Naive thymus-derived CD4-positive, alpha-beta T cell (primary cell): ENCODE measurements at regions not wholly inside any gene's neighbourhood (a gene's known extent, or its start where the extent isn't known, plus 50 kb on each side); places are given as distances from the start of the nearest gene placed in this dataset.

ENCODE experiments used
- ATAC-seq: fragments of 150-1000 bp; cut with Tn5 transposase; 2 replicates; pipeline ENCODE4 v1.10.0; 2021; ENCODE audit warnings: mild to moderate bottlenecking, moderate library complexity
- CTCF ChIA-PET: fragments of 350-600 bp; sonication (Branson Sonifier 250); formaldehyde crosslinking; loops from one replicate; lab custom pipeline; 2021; ENCODE audit warnings: antibody characterized with exemption; lab: Charles Lee
- POLR2A ChIA-PET: fragments of 350-600 bp; sonication (Branson Sonifier 250); formaldehyde crosslinking; loops from one replicate; lab custom pipeline; 2021; ENCODE audit warnings: antibody characterized with exemption, inconsistent platforms; lab: Charles Lee
- DNase-seq, 9 donors: peaks; one replicate each; pipeline versions ENCODE4 v3.0.0 to v3.0.0-alpha.2; 2020 to 2022; ENCODE audit warnings: mixed read lengths in 1 of 9
- H3K27ac ChIP-seq: one replicate; pipeline ENCODE4 v1.7.0; 2013; ENCODE audit warnings: mild to moderate bottlenecking, low read depth, low read length, moderate library complexity
- H3K27me3 ChIP-seq, 2 donors: one replicate each; pipeline ENCODE4 v1.7.0; 2013; ENCODE audit warnings: low read length in 2 of 2, mild to moderate bottlenecking in 2 of 2, moderate library complexity in 2 of 2; ENCODE audit not compliant: control insufficient read depth in 2 of 2, insufficient read depth in 2 of 2
- H3K36me3 ChIP-seq, 3 experiments: 1 replicate in 2 of 3; 2 replicates in 1 of 3; pipeline ENCODE4 v1.7.0; 2013; ENCODE audit warnings: low read length in 3 of 3, mild to moderate bottlenecking in 3 of 3, moderate library complexity in 1 of 3; ENCODE audit not compliant: insufficient read depth in 3 of 3, control insufficient read depth in 2 of 3
- H3K4me1 ChIP-seq, 2 donors: one replicate each; pipeline ENCODE4 v1.7.0; 2013; ENCODE audit warnings: low read length in 2 of 2, mild to moderate bottlenecking in 2 of 2, moderate library complexity in 1 of 2; ENCODE audit not compliant: control insufficient read depth in 2 of 2, insufficient read depth in 2 of 2
- H3K4me3 ChIP-seq: 2 replicates; pipeline ENCODE4 v1.7.0; 2013; ENCODE audit warnings: mild to moderate bottlenecking, low read length
- H3K9me3 ChIP-seq, 3 experiments: 1 replicate in 2 of 3; 2 replicates in 1 of 3; pipeline ENCODE4 v1.7.0; 2013; ENCODE audit warnings: low read length in 3 of 3; ENCODE audit not compliant: control insufficient read depth in 2 of 3
- H3K27ac Mint-ChIP-seq, 9 donors: one replicate each; pipeline ENCODE4 v1.8.0; 2020 to 2022; ENCODE audit warnings: mixed read lengths in 9 of 9, mild to moderate bottlenecking in 8 of 9, moderate library complexity in 5 of 9, inconsistent platforms in 2 of 9
- H3K27me3 Mint-ChIP-seq, 5 donors: one replicate each; pipeline ENCODE4 v1.8.0; 2021 to 2022; ENCODE audit warnings: mixed read lengths in 5 of 5, mild to moderate bottlenecking in 1 of 5
- H3K36me3 Mint-ChIP-seq, 5 donors: one replicate each; pipeline ENCODE4 v1.8.0; 2020 to 2022; ENCODE audit warnings: mixed read lengths in 5 of 5, mild to moderate bottlenecking in 3 of 5, inconsistent platforms in 1 of 5
- H3K4me1 Mint-ChIP-seq, 7 donors: one replicate each; pipeline ENCODE4 v1.8.0; 2020 to 2022; ENCODE audit warnings: mixed read lengths in 7 of 7, mild to moderate bottlenecking in 3 of 7, inconsistent platforms in 1 of 7
- H3K4me3 Mint-ChIP-seq, 10 donors: one replicate each; pipeline ENCODE4 v1.8.0; 2020 to 2022; ENCODE audit warnings: mild to moderate bottlenecking in 10 of 10, mixed read lengths in 10 of 10, moderate library complexity in 6 of 10, inconsistent platforms in 2 of 10
- H3K9me3 Mint-ChIP-seq, 11 donors: one replicate each; pipeline ENCODE4 v1.8.0; 2020 to 2022; ENCODE audit warnings: mixed read lengths in 11 of 11, mild to moderate bottlenecking in 4 of 11, inconsistent platforms in 1 of 11, moderate library complexity in 1 of 11
- intact Hi-C, 2 donors: fragments of 100-400 bp; cut with micrococcal nuclease; formaldehyde crosslinking; loops; one replicate each; pipeline ENCODE4 v1.15.1; 2023

DNA sequence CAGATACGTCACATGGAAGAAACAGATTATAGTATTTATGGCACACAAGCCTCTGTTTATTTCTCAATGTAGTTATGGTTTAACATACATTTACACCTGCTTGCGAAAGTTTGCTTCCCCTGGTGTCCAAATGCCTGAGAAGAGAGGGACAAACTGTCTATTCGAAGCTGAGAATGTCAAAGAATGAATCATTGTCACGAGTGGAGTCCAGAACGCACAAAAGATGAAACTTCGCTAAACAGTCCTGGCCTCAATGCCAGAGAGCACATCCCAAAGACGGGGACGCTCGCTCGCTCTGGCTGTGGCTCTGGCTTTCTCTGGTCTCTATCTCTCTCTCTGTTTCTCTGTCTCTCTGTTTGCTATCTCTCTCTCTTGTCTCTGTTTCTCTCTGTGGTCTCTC, 298.8 kb downstream of the FOXL1 start:
- POLR2A ChIA-PET = no interaction called here
- Mint-ChIP-seq H3K27ac (no peak overlapping the region), H3K9me3 (peaks cover 0 to 16% (median 3%) of the 10 kb centered on the region in 11 donors), H3K27me3 (peaks cover 31 to 81% (median 52%) of the 10 kb centered on the region in 5 donors), H3K36me3 (peaks cover 0 to 14% (median 0%) of the 10 kb centered on the region in 5 donors), H3K4me3 (no peak overlapping the region), H3K4me1 (peaks cover 0 to 3% (median 0%) of the 10 kb centered on the region in 7 donors)
- Histone ChIP-seq H3K27me3 (no peaks in the 10 kb centered on the region), H3K27ac (no peak overlapping the region), H3K9me3 (no peaks in the 10 kb centered on the region), H3K4me3 (no peak overlapping the region), H3K4me1 (no peaks in the 10 kb centered on the region), H3K36me3 (no peaks in the 10 kb centered on the region)
- ATAC-seq = no peak
- intact Hi-C loops = no loop called here
- CTCF ChIA-PET = no interaction called here
- no peak for DNase-seq

DNA sequence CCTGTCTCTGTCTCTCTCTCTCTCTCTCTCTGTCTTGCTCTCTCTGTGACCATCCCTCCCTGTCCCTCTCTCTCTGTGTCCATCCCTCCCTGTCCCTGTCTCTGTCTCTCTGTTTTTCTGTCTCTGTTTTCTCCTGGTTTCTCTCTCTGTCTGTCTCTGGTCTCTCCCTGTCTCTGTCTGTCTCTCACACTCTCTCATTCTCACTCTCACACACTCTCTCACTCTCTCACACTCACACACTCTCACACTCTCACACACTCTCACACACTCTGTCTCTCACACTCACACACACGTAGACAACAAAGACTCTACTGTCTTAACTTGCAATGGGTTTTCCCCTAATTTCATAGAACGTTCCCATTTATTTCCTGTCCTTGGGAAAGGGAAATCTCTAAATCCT, 299.5 kb downstream of the FOXL1 start:
- Histone ChIP-seq H3K4me1 (no peaks in the 10 kb centered on the region), H3K4me3 (no peak overlapping the region), H3K27me3 (no peaks in the 10 kb centered on the region), H3K27ac (no peak overlapping the region), H3K9me3 (no peaks in the 10 kb centered on the region), H3K36me3 (no peaks in the 10 kb centered on the region)
- Mint-ChIP-seq H3K36me3 (peaks cover 0 to 14% (median 0%) of the 10 kb centered on the region in 5 donors), H3K9me3 (peaks cover 0 to 16% (median 3%) of the 10 kb centered on the region in 11 donors), H3K27ac (no peak overlapping the region), H3K4me3 (no peak overlapping the region), H3K27me3 (peaks cover 31 to 83% (median 57%) of the 10 kb centered on the region in 5 donors), H3K4me1 (peaks cover 0 to 3% (median 0%) of the 10 kb centered on the region in 7 donors)
- CTCF ChIA-PET = no interaction called here
- intact Hi-C loops = no loop called here
- ATAC-seq (no peak), DNase-seq (no peak)
- POLR2A ChIA-PET = no interaction called here

DNA sequence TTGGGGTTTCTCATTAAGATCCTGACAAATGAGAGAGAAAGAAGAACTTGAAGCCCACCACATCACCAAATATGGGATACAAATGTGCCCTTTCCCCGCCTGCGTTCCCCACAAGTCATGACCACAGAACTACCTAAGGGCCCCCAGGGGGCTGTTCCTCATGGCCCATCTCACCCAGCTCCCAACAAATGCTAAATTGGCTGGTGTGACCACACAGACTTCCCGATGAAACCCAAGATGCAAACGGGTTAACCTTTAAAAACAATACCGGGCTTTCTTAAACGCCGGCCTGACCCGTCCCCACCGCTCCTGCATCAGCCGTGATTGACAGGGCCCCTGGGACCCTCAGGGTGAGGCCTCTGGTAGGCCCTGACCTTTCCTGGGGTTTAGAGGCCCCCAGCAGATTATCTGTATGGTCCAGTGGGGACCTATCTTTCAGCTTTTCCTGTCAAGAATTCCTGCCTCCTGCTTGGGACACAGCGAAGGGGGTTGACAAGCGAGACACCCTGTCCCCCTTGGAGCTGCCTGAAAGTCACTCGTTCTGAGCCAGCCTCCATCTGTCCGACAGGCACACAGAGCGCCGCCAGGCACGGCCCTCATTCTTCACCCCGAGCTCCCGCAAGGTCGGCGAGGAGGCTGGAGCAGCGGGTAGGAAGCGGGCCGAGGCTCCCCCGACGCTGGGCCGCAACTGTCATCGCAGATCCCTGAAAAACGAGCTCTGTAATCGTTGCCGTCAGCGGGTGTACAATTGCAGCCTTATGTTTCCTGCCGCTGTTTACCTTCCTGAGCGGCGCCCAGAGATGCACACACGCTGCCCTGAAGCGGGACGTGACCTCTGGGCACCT, 300.1 kb downstream of the FOXL1 start:
- Histone ChIP-seq H3K9me3 (no peaks in the 10 kb centered on the region), H3K27me3 (no peaks in the 10 kb centered on the region), H3K4me1 (no peaks in the 10 kb centered on the region), H3K27ac (no peak overlapping the region), H3K4me3 (no peak overlapping the region), H3K36me3 (no peaks in the 10 kb centered on the region)
- Mint-ChIP-seq H3K27me3 (peaks cover 31 to 83% (median 57%) of the 10 kb centered on the region in 5 donors), H3K36me3 (peaks cover 0 to 14% (median 0%) of the 10 kb centered on the region in 5 donors), H3K9me3 (peaks cover 0 to 16% (median 3%) of the 10 kb centered on the region in 11 donors), H3K27ac (no peak overlapping the region), H3K4me1 (peaks cover 0 to 3% (median 0%) of the 10 kb centered on the region in 7 donors), H3K4me3 (no peak overlapping the region)
- intact Hi-C loops = no loop called here
- POLR2A ChIA-PET = no interaction called here
- no peak for ATAC-seq
- no peak for DNase-seq
- CTCF ChIA-PET = no interaction called here

DNA sequence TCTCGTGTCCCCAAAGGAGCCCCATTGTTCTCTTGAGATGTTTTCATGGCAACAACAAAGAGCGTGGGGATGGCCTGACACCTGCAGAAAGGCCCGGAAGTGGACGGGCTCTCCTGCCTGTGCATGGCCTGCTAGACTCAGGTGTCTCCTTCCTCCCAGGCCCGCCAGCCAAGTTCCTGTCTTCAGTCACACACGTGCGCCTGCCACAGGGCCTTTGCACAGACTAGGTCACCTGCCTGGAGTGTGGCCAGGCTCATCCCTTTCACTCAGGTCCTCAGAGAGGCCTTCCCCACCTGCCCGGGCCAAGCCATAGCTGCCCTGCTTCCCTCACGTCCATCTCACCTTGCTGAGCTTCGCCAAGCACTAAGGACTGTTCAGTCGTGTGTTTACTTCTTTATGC, 300.9 kb downstream of the FOXL1 start:
- ChIA-PET POLR2A (no interaction called here), CTCF (no interaction called here)
- DNase-seq (no peak), ATAC-seq (no peak)
- Histone ChIP-seq H3K4me1 (no peaks in the 10 kb centered on the region), H3K36me3 (no peaks in the 10 kb centered on the region), H3K27me3 (no peaks in the 10 kb centered on the region), H3K4me3 (no peak overlapping the region), H3K9me3 (no peaks in the 10 kb centered on the region), H3K27ac (no peak overlapping the region)
- Mint-ChIP-seq H3K4me1 (peaks cover 0 to 3% (median 0%) of the 10 kb centered on the region in 7 donors), H3K27ac (no peak overlapping the region), H3K4me3 (no peak overlapping the region), H3K36me3 (peaks cover 0 to 14% (median 0%) of the 10 kb centered on the region in 5 donors), H3K9me3 (peaks cover 0 to 16% (median 3%) of the 10 kb centered on the region in 11 donors), H3K27me3 (peaks cover 31 to 81% (median 52%) of the 10 kb centered on the region in 5 donors)
- intact Hi-C loops = no loop called here

DNA sequence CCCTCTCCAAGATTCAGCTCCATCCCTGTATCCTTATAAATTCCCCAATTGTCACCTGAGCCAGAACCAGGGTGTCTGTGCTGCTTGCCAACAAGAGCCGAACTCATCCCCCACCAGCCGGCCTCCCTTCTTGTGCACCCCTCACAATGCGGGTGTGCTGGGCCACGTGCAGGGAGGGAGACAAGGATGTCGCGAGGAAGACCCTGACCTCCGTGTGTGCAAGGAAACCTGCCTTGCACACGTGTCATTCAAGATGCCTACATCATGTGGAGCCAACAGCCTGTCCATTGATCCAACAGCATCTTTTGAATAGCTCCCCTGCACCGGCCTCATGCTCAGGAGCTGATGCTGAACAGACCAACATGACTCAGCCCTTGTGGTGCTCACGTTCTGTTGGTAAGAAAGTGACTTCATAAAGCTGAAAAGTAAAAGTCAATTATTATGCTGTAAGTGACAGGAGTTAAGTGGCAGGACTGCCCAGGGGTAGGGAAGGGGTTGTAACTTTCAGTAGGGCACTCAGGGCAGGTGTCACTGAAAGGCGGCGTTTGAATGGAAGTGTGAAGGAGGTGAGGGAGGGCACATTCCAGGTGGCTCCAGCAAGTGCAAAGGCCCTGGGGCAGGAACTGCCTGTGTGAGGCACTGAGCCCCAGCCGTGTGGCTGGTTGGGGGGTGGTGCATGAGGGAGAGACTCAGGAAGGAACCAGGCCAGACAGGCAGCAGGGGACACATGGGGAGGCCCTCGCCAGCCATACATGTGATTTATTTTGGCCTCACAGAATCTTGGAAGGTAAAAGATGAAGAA, 302.2 kb downstream of the FOXL1 start:
- intact Hi-C loops = no loop called here
- Histone ChIP-seq H3K9me3 (no peaks in the 10 kb centered on the region), H3K27me3 (no peaks in the 10 kb centered on the region), H3K4me3 (no peak overlapping the region), H3K27ac (no peak overlapping the region), H3K4me1 (no peaks in the 10 kb centered on the region), H3K36me3 (no peaks in the 10 kb centered on the region)
- H3K36me3 Mint-ChIP-seq = peaks cover 0 to 14% (median 0%) of the 10 kb centered on the region in 5 donors
- H3K27me3 Mint-ChIP-seq = peaks cover 31 to 89% (median 52%) of the 10 kb centered on the region in 5 donors
- H3K9me3 Mint-ChIP-seq = peaks cover 0 to 16% (median 3%) of the 10 kb centered on the region in 11 donors
- CTCF ChIA-PET = no interaction called here
- no peak for ATAC-seq
- H3K4me3 Mint-ChIP-seq = no peak overlapping the region
- H3K27ac Mint-ChIP-seq = no peak overlapping the region
- DNase-seq = no peak
- POLR2A ChIA-PET = no interaction called here
- H3K4me1 Mint-ChIP-seq = peaks cover 0 to 3% (median 0%) of the 10 kb centered on the region in 7 donors

DNA sequence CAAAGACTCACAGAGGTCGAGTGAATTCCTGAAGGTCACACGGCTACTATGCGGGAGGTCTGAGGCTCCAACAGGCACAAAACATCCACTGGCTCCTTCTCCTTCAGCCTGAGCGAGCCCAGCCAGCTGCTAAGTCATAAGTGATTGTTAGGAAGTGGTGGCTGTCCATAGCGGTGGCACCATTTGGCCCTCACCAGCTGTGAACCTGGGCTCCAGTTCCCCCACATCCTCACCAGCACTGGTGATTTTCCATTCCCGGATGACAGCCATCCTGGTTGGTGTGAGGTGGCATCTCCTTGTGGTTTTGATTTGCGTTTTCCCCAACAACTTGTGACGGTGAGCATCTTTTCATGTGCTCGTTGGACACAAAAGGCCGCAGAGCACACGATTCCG, 302.8 kb downstream of the FOXL1 start:
- no peak overlapping the region for H3K27ac ChIP-seq
- POLR2A ChIA-PET = no interaction called here
- H3K27me3 ChIP-seq = no peaks in the 10 kb centered on the region
- CTCF ChIA-PET = no interaction called here
- no peaks in the 10 kb centered on the region for H3K9me3 ChIP-seq
- H3K36me3 ChIP-seq = no peaks in the 10 kb centered on the region
- Mint-ChIP-seq H3K4me1 (peaks cover 0 to 3% (median 0%) of the 10 kb centered on the region in 7 donors), H3K27ac (no peak overlapping the region), H3K27me3 (peaks cover 31 to 83% (median 47%) of the 10 kb centered on the region in 5 donors), H3K36me3 (peaks cover 0 to 10% (median 0%) of the 10 kb centered on the region in 5 donors), H3K9me3 (peaks cover 0 to 11% (median 3%) of the 10 kb centered on the region in 11 donors), H3K4me3 (no peak overlapping the region)
- no peak for DNase-seq
- no peak overlapping the region for H3K4me3 ChIP-seq
- intact Hi-C loops = no loop called here
- ATAC-seq = no peak
- H3K4me1 ChIP-seq = no peaks in the 10 kb centered on the region
